Bronchial epithelial cell (primary cell): ENCODE measurements at regions not wholly inside any gene's neighbourhood (a gene's known extent, or its start where the extent isn't known, plus 50 kb on each side); places are given as distances from the start of the nearest gene placed in this dataset.

Source experiments
- DNase-seq: peaks from one replicate; pipeline ENCODE4 v3.0.0-alpha.2; 2010; ENCODE audit warnings: low read depth
- FAIRE-seq: peaks from 2 replicates; lab custom pipeline; 2011; peaks lifted over from hg19 to GRCh38; lab: Jason Lieb, UNC
- H3K27me3 ChIP-seq: 2 replicates; pipeline ENCODE4 v1.5.1; 2011; ENCODE audit warnings: low read length; ENCODE audit not compliant: control insufficient read depth, insufficient read depth
- H3K36me3 ChIP-seq: 2 replicates; pipeline ENCODE4 v1.5.1; 2011; ENCODE audit warnings: low read length; ENCODE audit not compliant: control insufficient read depth, insufficient read depth
- H3K4me3 ChIP-seq: 2 replicates; pipeline ENCODE4 v1.5.1; 2011; ENCODE audit warnings: mild to moderate bottlenecking, low read depth, low read length, control low read depth
- CTCF ChIP-seq: IDR thresholded peaks from 2 replicates; pipeline ENCODE4 v1.5.1; 2011; ENCODE audit warnings: mild to moderate bottlenecking, moderate library complexity, low read length, control low read depth, inconsistent platforms; ENCODE audit not compliant: insufficient read depth, severe bottlenecking

- Histone ChIP-seq H3K4me3 (no peak overlapping the region), H3K36me3 (no peaks in the 10 kb centered on the region), H3K27me3 (no peaks in the 10 kb centered on the region)
- DNase-seq (peak; percentile 12), FAIRE-seq (no peak)
- TF ChIP-seq CTCF: no peak
Measured at GRCh38 chr9:88697764-88698432, 162.9 kb downstream of the NXNL2 start.

GRCh38 chr9:88702985-88703384 lies 168.0 kb downstream of the NXNL2 start:
- DNase-seq: no peak
- TF ChIP-seq CTCF: no peak
- no peak for FAIRE-seq
- Histone ChIP-seq H3K4me3 (no peak overlapping the region), H3K36me3 (no peaks in the 10 kb centered on the region), H3K27me3 (no peaks in the 10 kb centered on the region)

GRCh38 chr9:88706193-88707113 lies 171.5 kb downstream of the NXNL2 start:
- DNase-seq: no peak
- Histone ChIP-seq H3K27me3 (no peaks in the 10 kb centered on the region), H3K4me3 (no peak overlapping the region), H3K36me3 (no peaks in the 10 kb centered on the region)
- no peak for FAIRE-seq
- no peak for TF ChIP-seq CTCF

GRCh38 chr9:88710449-88710848 lies 175.5 kb downstream of the NXNL2 start:
- no peaks in the 10 kb centered on the region for H3K27me3 ChIP-seq
- DNase-seq: no peak
- H3K4me3 ChIP-seq: no peak overlapping the region
- no peak for TF ChIP-seq CTCF
- H3K36me3 ChIP-seq: no peaks in the 10 kb centered on the region
- FAIRE-seq: no peak

- no peak for TF ChIP-seq CTCF
- DNase-seq (no peak), FAIRE-seq (no peak)
- H3K27me3 ChIP-seq: no peaks in the 10 kb centered on the region
- no peak overlapping the region for H3K4me3 ChIP-seq
- H3K36me3 ChIP-seq: no peaks in the 10 kb centered on the region
Measured at GRCh38 chr9:88711719-88712118, 176.7 kb downstream of the NXNL2 start.
